AML-193 (cell line): ENCODE measurements at regions not wholly inside any gene's neighbourhood (a gene's known extent, or its start where the extent isn't known, plus 50 kb on each side); places are given as distances from the start of the nearest gene placed in this dataset.

ENCODE experiments used
- DNase-seq, 2 experiments: peaks; one replicate each; lab custom pipeline; 2025; lab: John Stamatoyannopoulos, UW

- DNase-seq: no peak
These were observed 224.0 kb upstream of the ZNF32 start for GRCh38 chr10:43872644-43873043.

GRCh38 chr10:43871545-43871944 is 222.9 kb upstream of the ZNF32 start:
- no peak for DNase-seq

- no peak for DNase-seq
These were observed 222.3 kb upstream of the ZNF32 start for GRCh38 chr10:43870968-43871439.

GRCh38 chr10:43869669-43870322 is 221.1 kb upstream of the ZNF32 start:
- no peak for DNase-seq

GRCh38 chr10:43868952-43869351 is 220.3 kb upstream of the ZNF32 start:
- no peak for DNase-seq

- no peak for DNase-seq
These were observed 219.2 kb upstream of the ZNF32 start for GRCh38 chr10:43867667-43868565.

- no peak for DNase-seq
These were observed 218.4 kb upstream of the ZNF32 start for GRCh38 chr10:43867113-43867512.

GRCh38 chr10:43866712-43867111 is 218.0 kb upstream of the ZNF32 start:
- DNase-seq: no peak

- DNase-seq: no peak
These were observed 216.8 kb upstream of the ZNF32 start for GRCh38 chr10:43865265-43866135.

- DNase-seq: no peak
These were observed 216.0 kb upstream of the ZNF32 start for GRCh38 chr10:43864656-43865055.

GRCh38 chr10:43863859-43864591 is 215.3 kb upstream of the ZNF32 start:
- DNase-seq: no peak

GRCh38 chr10:43863270-43863669 is 214.6 kb upstream of the ZNF32 start:
- no peak for DNase-seq

GRCh38 chr10:43862756-43863155 is 214.1 kb upstream of the ZNF32 start:
- no peak for DNase-seq

GRCh38 chr10:43861966-43862751 is 213.5 kb upstream of the ZNF32 start:
- no peak for DNase-seq

GRCh38 chr10:43859016-43859525 is 210.4 kb upstream of the ZNF32 start:
- DNase-seq: no peak

GRCh38 chr10:43857931-43858315 is 209.2 kb upstream of the ZNF32 start:
- DNase-seq: no peak

GRCh38 chr10:43857206-43857930 is 208.7 kb upstream of the ZNF32 start:
- DNase-seq: no peak

- DNase-seq: no peak
These were observed 207.6 kb upstream of the ZNF32 start for GRCh38 chr10:43856299-43856698.

- no peak for DNase-seq
These were observed 207.1 kb upstream of the ZNF32 start for GRCh38 chr10:43855667-43856210.

- DNase-seq: no peak
These were observed 205.3 kb upstream of the ZNF32 start for GRCh38 chr10:43854007-43854406.
